ENCODE measurements at regions not wholly inside any gene's neighbourhood (a gene's known extent, or its start where the extent isn't known, plus 50 kb on each side); places are given as distances from the start of the nearest gene placed in this dataset.

DNA sequence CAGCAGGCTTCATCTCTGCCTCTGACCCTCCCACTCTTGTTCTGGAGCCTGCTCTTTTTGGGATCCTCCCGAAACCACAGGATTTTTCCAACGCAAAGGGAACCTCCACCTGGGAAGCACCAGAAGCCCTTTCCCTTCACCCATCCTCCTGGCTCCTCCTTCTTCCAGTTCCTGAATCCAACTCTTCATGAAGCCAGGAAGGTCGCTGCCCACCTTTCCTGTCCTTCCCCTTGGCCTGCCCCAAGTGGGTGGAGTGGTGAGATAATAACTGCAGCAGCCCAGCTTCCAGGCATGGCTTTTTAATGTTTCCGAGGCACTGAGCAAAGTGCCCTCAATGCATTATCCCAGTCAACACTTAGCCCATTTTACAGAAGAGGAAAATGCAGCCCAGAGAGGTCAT is 70.8 kb upstream of the EEPD1 start:
- TF ChIP-seq YY1 (IDR thresholded peaks at IDR 0.05; ENCODE audit: insufficient read depth, insufficient read length) (no peak), SUZ12 (IDR thresholded peaks at IDR 0.05; ENCODE audit: extremely low read depth, insufficient read depth, insufficient read length) (no peak), ZNF274 (IDR thresholded peaks at IDR 0.05; ENCODE audit: low read depth, low read length) (no peak)
